ENCODE measurements at regions not wholly inside any gene's neighbourhood (a gene's known extent, or its start where the extent isn't known, plus 50 kb on each side); places are given as distances from the start of the nearest gene placed in this dataset.
"Not testable (repeated sequence)": the region's sequence is repeated elsewhere in the genome, so short reads cannot be mapped to it uniquely, and the experiment has no call there.

- not testable (repeated sequence) for TF ChIP-seq TOX (CRISPR knock-in tag; IDR thresholded peaks at IDR 0.05; ENCODE audit: borderline replicate concordance); RARB (CRISPR knock-in tag; IDR thresholded peaks at IDR 0.05); SNAI2 (CRISPR knock-in tag; IDR thresholded peaks at IDR 0.05); ARNTL (CRISPR knock-in tag; IDR thresholded peaks at IDR 0.05; ENCODE audit: borderline replicate concordance, low read depth); CSDC2 (CRISPR knock-in tag; IDR thresholded peaks at IDR 0.05); ZNF565 (CRISPR knock-in tag; conservative IDR thresholded peaks at IDR 0.05; ENCODE audit: low read depth)
- TF ChIP-seq, protein P1, sequence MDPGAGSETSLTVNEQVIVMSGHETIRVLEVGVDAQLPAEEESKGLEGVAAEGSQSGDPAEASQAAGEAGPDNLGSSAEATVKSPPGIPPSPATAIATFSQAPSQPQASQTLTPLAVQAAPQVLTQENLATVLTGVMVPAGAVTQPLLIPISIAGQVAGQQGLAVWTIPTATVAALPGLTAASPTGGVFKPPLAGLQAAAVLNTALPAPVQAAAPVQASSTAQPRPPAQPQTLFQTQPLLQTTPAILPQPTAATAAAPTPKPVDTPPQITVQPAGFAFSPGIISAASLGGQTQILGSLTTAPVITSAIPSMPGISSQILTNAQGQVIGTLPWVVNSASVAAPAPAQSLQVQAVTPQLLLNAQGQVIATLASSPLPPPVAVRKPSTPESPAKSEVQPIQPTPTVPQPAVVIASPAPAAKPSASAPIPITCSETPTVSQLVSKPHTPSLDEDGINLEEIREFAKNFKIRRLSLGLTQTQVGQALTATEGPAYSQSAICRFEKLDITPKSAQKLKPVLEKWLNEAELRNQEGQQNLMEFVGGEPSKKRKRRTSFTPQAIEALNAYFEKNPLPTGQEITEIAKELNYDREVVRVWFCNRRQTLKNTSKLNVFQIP (CRISPR knock-in tag; IDR thresholded peaks at IDR 0.05; ENCODE audit: borderline replicate concordance, low read depth): not testable (repeated sequence)
Measured at GRCh38 chr5:98031036-98031435, 742.4 kb upstream of the RGMB start.
